Heart left ventricle (tissue), 13 donors: ENCODE measurements at regions not wholly inside any gene's neighbourhood (a gene's known extent, or its start where the extent isn't known, plus 50 kb on each side); places are given as distances from the start of the nearest gene placed in this dataset.

Source experiments
- CTCF ChIP-seq, 12 donors: fragments of 200-600 bp; sonication (generic) in 4 of 12; IDR thresholded peaks; one replicate each; pipeline versions ENCODE4 v1.5.0 to v1.8.0; 2018 to 2022; ENCODE audit warnings: antibody characterized with exemption in 12 of 12, mild to moderate bottlenecking in 5 of 12
- POLR2A ChIP-seq, 2 donors: fragments of 450-650 bp; IDR thresholded peaks; one replicate each; pipeline ENCODE4 v1.6.1; 2017; ENCODE audit warnings: antibody characterized with exemption in 2 of 2, mild to moderate bottlenecking in 2 of 2, moderate library complexity in 2 of 2
- donor health status: ischemic (EF 13 %, LVEDD 7.1; RV severe dilation, severe dysfunction).
- donor health status: DM: no; HTN: yes; CAD: no.
- donor health status: DM: no; HTN: no; CAD: no.
- donor health status: ischemic (EF 25% LVEDD 6.9; RV normal size, moderate dysfunction).
- donor health status: ischemic (EF 25% LVEDD 5.7; RV mildly dilated, moderate dysfunction).
- donor health status: ischemic (EF 35%, LVEDD 5.7; RV mildly dilated, moderate dysfunction).
- donor health status: nonischemic (EF 11% LVEDD 7.7; RV severe dilation, severe dysfunction).
- donor health status: DM: yes; HTN: yes; CAD: no.
- donor health status: PGD.
- donor health status: ischemic (EF 29% LVEDD 5.4; RV normal size, mild dysfunction).
- donor health status: nonischemic (EF 23%, LVEDD 6.1; RV moderate dilation, normal function).

GRCh38 chr19:29383696-29384095, 142.1 kb upstream of the VSTM2B start:
- TF ChIP-seq POLR2A (IDR thresholded peaks at IDR 0.05) (no peak), CTCF (IDR thresholded peaks at IDR 0.05) (no peak)
